MM.1S (cell line): ENCODE measurements at regions not wholly inside any gene's neighbourhood (a gene's known extent, or its start where the extent isn't known, plus 50 kb on each side); places are given as distances from the start of the nearest gene placed in this dataset.

Source experiments
- CTCF ChIP-seq: fragments of 300-600 bp; sonication (generic); IDR thresholded peaks from 2 replicates; pipeline ENCODE4 v1.5.1; 2016; ENCODE audit warnings: antibody characterized with exemption, low read length, mixed read lengths
- EZH2 ChIP-seq: fragments of 300-600 bp; sonication (generic); optimal IDR thresholded peaks from 2 replicates; pipeline ENCODE3; 2017; ENCODE audit warnings: low read depth, mild to moderate bottlenecking, antibody characterized with exemption, low read length, mixed read lengths

DNA sequence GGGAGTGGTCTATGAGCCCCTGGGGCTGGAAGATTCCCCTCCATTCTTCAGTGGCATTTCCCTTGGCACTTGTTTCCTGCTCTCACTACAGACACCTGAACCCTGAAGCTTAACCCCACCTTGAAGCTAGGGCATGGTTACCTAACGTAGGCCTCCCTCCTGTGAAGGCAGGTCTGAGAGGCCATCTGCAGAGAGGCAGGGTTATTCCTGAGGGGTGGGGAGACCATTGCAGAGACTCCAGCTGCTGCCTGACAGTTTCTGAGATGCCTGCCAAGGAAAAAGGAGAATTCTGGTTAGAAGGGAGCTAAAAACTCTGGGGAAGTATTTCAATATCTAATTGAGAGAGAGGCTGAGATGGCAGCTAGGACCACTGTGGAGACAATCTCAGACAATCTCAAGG is 119.3 kb upstream of the NDUFV2 start:
- TF ChIP-seq CTCF (no peak), EZH2 (no peak)
